SK-N-SH (cell line): ENCODE measurements at regions not wholly inside any gene's neighbourhood (a gene's known extent, or its start where the extent isn't known, plus 50 kb on each side); places are given as distances from the start of the nearest gene placed in this dataset.

Experiments used
- CTCF ChIA-PET: fragments of 300-600, 350-600 bp; formaldehyde crosslinking; extraction: SDS; loops from one replicate; lab custom pipeline; 2021; lab: Yijun Ruan, JAX
- POLR2A ChIA-PET: fragments of 350-600 bp; sonication (Branson Sonifier 250); formaldehyde crosslinking; extraction: SDS; loops from one replicate; lab custom pipeline; 2020; ENCODE audit warnings: antibody characterized with exemption, inconsistent platforms; lab: Yijun Ruan, JAX
- DNase-seq: peaks from one replicate; pipeline ENCODE4 v3.0.0; 2012
- H2AFZ ChIP-seq: fragments of 200-600 bp; sonication (generic); 2 replicates; pipeline ENCODE4 v1.8.1; 2016; ENCODE audit warnings: antibody characterized with exemption, mild to moderate bottlenecking, low read depth
- H3F3A ChIP-seq: fragments of 200-600 bp; sonication (generic); replicated peaks from 2 replicates; pipeline ENCODE3; 2016; ENCODE audit warnings: antibody characterized with exemption, mild to moderate bottlenecking; ENCODE audit not compliant: insufficient read depth
- H3K27ac ChIP-seq, 2 experiments: fragments of 200-500 bp in 1 of 2; fragments of 200-600 bp in 1 of 2; sonication (Bioruptor generic) in 1 of 2; sonication (generic), shearing (Covaris generic) in 1 of 2; 2 replicates each; pipeline versions ENCODE4 v1.5.1 to v1.6.1; 2014 to 2016; ENCODE audit warnings: low read depth in 2 of 2, inconsistent platforms in 1 of 2, low read length in 1 of 2, mild to moderate bottlenecking in 1 of 2, mixed read lengths in 1 of 2
- H3K27me3 ChIP-seq: fragments of 200-600 bp; sonication (generic), shearing (Covaris generic); 2 replicates; pipeline ENCODE4 v1.6.1; 2016; ENCODE audit warnings: mixed run types; ENCODE audit not compliant: insufficient read depth
- H3K36me3 ChIP-seq, 2 experiments: fragments of 200-500 bp in 1 of 2; fragments of 200-600 bp in 1 of 2; sonication (Bioruptor generic) in 1 of 2; sonication (generic) in 1 of 2; replicated peaks in 1 of 2; 2 replicates each; pipeline versions ENCODE3 to v1.5.1; 2014 to 2016; ENCODE audit warnings: low read length in 1 of 2, mild to moderate bottlenecking in 1 of 2; ENCODE audit not compliant: insufficient read depth in 2 of 2, control insufficient read depth in 1 of 2
- H3K4me1 ChIP-seq, 2 experiments: fragments of 200-500 bp in 1 of 2; fragments of 200-600 bp in 1 of 2; sonication (Bioruptor generic) in 1 of 2; sonication (generic), shearing (Covaris generic) in 1 of 2; 2 replicates each; pipeline versions ENCODE4 v1.5.1 to v1.6.1; 2014 to 2016; ENCODE audit warnings: low read depth in 1 of 2, low read length in 1 of 2, mixed run types in 1 of 2; ENCODE audit not compliant: insufficient read depth in 2 of 2, control insufficient read depth in 1 of 2
- H3K4me2 ChIP-seq: fragments of 200-600 bp; sonication (generic), shearing (Covaris generic); 2 replicates; pipeline ENCODE4 v1.6.1; 2017; ENCODE audit warnings: mixed run types
- H3K4me3 ChIP-seq, 2 experiments: fragments of 200-500 bp in 1 of 2; fragments of 200-600 bp in 1 of 2; sonication (Bioruptor generic) in 1 of 2; sonication (generic), shearing (Covaris generic) in 1 of 2; 2 replicates each; pipeline versions ENCODE4 v1.5.1 to v1.8.1; 2014 to 2016; ENCODE audit warnings: low read depth in 2 of 2, inconsistent platforms in 1 of 2, low read length in 1 of 2, mild to moderate bottlenecking in 1 of 2, mixed read lengths in 1 of 2, moderate library complexity in 1 of 2
- H3K79me2 ChIP-seq: fragments of 200-600 bp; sonication (generic); 2 replicates; pipeline ENCODE4 v1.8.1; 2017; ENCODE audit warnings: mild to moderate bottlenecking; ENCODE audit not compliant: insufficient read depth
- H3K9ac ChIP-seq: fragments of 200-600 bp; sonication (generic); 2 replicates; pipeline ENCODE4 v1.6.1; 2017; ENCODE audit warnings: mixed run types
- H3K9me2 ChIP-seq: fragments of 200-600 bp; sonication (generic); 2 replicates; pipeline ENCODE4 v1.6.1; 2017; ENCODE audit warnings: mixed run types
- H3K9me3 ChIP-seq: fragments of 200-600 bp; sonication (generic); 2 replicates; pipeline ENCODE4 v1.6.1; 2017; ENCODE audit warnings: mixed run types, mild to moderate bottlenecking, moderate library complexity
- H4K20me1 ChIP-seq: fragments of 200-600 bp; sonication (generic); 2 replicates; pipeline ENCODE4 v1.6.1; 2017; ENCODE audit warnings: mild to moderate bottlenecking, mixed run types; ENCODE audit not compliant: insufficient read depth
- CHD2 ChIP-seq: fragments of 150-350 bp; IDR thresholded peaks from 2 replicates; pipeline ENCODE4 v1.6.1; 2018; ENCODE audit warnings: low read length; ENCODE audit not compliant: partially characterized antibody
- CTCF ChIP-seq: fragments of 200-600 bp; sonication (generic); IDR thresholded peaks from 2 replicates; pipeline ENCODE4 v1.6.1; 2017; ENCODE audit warnings: antibody characterized with exemption, mild to moderate bottlenecking, moderate library complexity
- ELF1 ChIP-seq: IDR thresholded peaks from 2 replicates; pipeline ENCODE4 v1.4.0; 2012
- EP300 ChIP-seq, 2 experiments: IDR thresholded peaks; 2 replicates each; pipeline versions ENCODE4 v1.4.0 to v1.6.1; 2012; ENCODE audit warnings: borderline replicate concordance in 1 of 2, low read depth in 1 of 2, low read length in 1 of 2
- EZH2phosphoT487 ChIP-seq: fragments of 200-600 bp; sonication (generic); IDR thresholded peaks from 2 replicates; pipeline ENCODE4 v1.6.1; 2017; ENCODE audit warnings: low read depth, mixed run types, mild to moderate bottlenecking, antibody characterized with exemption, moderate library complexity, borderline replicate concordance
- FOSL2 ChIP-seq: IDR thresholded peaks from 2 replicates; pipeline ENCODE4 v1.4.0; 2012; ENCODE audit warnings: low read depth, mild to moderate bottlenecking, moderate library complexity, borderline replicate concordance
- IRF3 ChIP-seq: fragments of 150-350 bp; IDR thresholded peaks from 2 replicates; pipeline ENCODE4 v1.6.1; 2016; ENCODE audit warnings: mild to moderate bottlenecking, low read depth, low read length
- NFIC ChIP-seq: IDR thresholded peaks from 2 replicates; pipeline ENCODE4 v1.4.0; 2012; ENCODE audit warnings: borderline replicate concordance
- NRF1 ChIP-seq: IDR thresholded peaks from 2 replicates; pipeline ENCODE4 v1.6.1; 2012; ENCODE audit warnings: low read depth, mild to moderate bottlenecking, low read length
- PBX3 ChIP-seq: IDR thresholded peaks from 2 replicates; pipeline ENCODE4; 2012
- RAD21 ChIP-seq: IDR thresholded peaks from 2 replicates; pipeline ENCODE4 v1.6.1; 2012; ENCODE audit warnings: mild to moderate bottlenecking, low read length
- RFX5 ChIP-seq: IDR thresholded peaks from 2 replicates; pipeline ENCODE4 v1.6.1; 2012; ENCODE audit warnings: mild to moderate bottlenecking, improper control_type of control experiment, low read length
- RXRA ChIP-seq: IDR thresholded peaks from 2 replicates; pipeline ENCODE4 v1.4.0; 2012; ENCODE audit warnings: low read depth, mild to moderate bottlenecking, borderline replicate concordance
- SMC3 ChIP-seq: IDR thresholded peaks from 2 replicates; pipeline ENCODE4 v1.6.1; 2012; ENCODE audit warnings: low read depth, low read length, improper control_type of control experiment
- TCF12 ChIP-seq: IDR thresholded peaks from 2 replicates; pipeline ENCODE4 v1.4.0; 2012
- TEAD4 ChIP-seq: IDR thresholded peaks from 2 replicates; pipeline ENCODE4 v1.4.0; 2012; ENCODE audit warnings: mild to moderate bottlenecking, borderline replicate concordance; ENCODE audit not compliant: insufficient read depth
- USF1 ChIP-seq: IDR thresholded peaks from 2 replicates; pipeline ENCODE4 v1.4.0; 2012; ENCODE audit warnings: low read depth, borderline replicate concordance
- USF2 ChIP-seq: fragments of 150-350 bp; IDR thresholded peaks from 2 replicates; pipeline ENCODE4 v1.6.1; 2017; ENCODE audit warnings: antibody characterized with exemption, low read length, low read depth, borderline replicate concordance
- YY1 ChIP-seq: IDR thresholded peaks from 2 replicates; pipeline ENCODE4 v1.4.0; 2012; ENCODE audit warnings: low read depth, mild to moderate bottlenecking
- WGBS: methylation state at CpG from one replicate; pipeline ENCODE4 v1.1.6; 2017; ENCODE audit warnings: low lambda C conversion rate; 5-methylcytosine and 5-hydroxymethylcytosine counted together

- TF ChIP-seq SMC3 (no peak), USF2 (no peak), EP300 (IDR thresholded peaks at IDR 0.05; ENCODE audit: borderline replicate concordance in 1 of 2, low read depth in 1 of 2, low read length in 1 of 2) (no peak), USF1 (no peak), PBX3 (no peak), CHD2 (no peak), NFIC (no peak), RFX5 (no peak), RAD21 (no peak), EZH2phosphoT487 (no peak), TEAD4 (no peak), ELF1 (no peak), FOSL2 (no peak), TCF12 (no peak), YY1 (no peak), IRF3 (no peak)
- Histone ChIP-seq H3K27ac (no peak overlapping the region), H3K4me2 (no peak overlapping the region), H3K9me3 (no peaks in the 10 kb centered on the region), H3K79me2 (no peaks in the 10 kb centered on the region), H2AFZ (no peak overlapping the region), H3K9me2 (no peaks in the 10 kb centered on the region), H3K4me1 (no peaks in the 10 kb centered on the region), H4K20me1 (no peaks in the 10 kb centered on the region), H3K9ac (no peak overlapping the region), H3K4me3 (no peak overlapping the region), H3F3A (no peaks in the 10 kb centered on the region), H3K27me3 (no peaks in the 10 kb centered on the region), H3K36me3 (no peaks in the 10 kb centered on the region)
- no peak for DNase-seq
- ChIA-PET CTCF (no interaction called here), POLR2A (no interaction called here)
Measured at GRCh38 chr6:127030111-127030510, 88.4 kb upstream of the RSPO3 start.

- ChIA-PET POLR2A (no interaction called here), CTCF (no interaction called here)
- H3K79me2 ChIP-seq: no peaks in the 10 kb centered on the region
- no peak overlapping the region for H3K9ac ChIP-seq
- 10% methylated on average over 1 of the region's 1 CpG for WGBS
- H3K4me3 ChIP-seq: no peak overlapping the region
- H3K9me2 ChIP-seq: no peaks in the 10 kb centered on the region
- no peak overlapping the region for H3K4me2 ChIP-seq
- no peaks in the 10 kb centered on the region for H3K36me3 ChIP-seq
- TF ChIP-seq TEAD4 (no peak), CTCF (no peak), RFX5 (no peak), RXRA (no peak), FOSL2 (no peak), NRF1 (no peak)
- no peaks in the 10 kb centered on the region for H3K4me1 ChIP-seq
- no peak overlapping the region for H2AFZ ChIP-seq
- H3F3A ChIP-seq: no peaks in the 10 kb centered on the region
- H3K27me3 ChIP-seq: no peaks in the 10 kb centered on the region
- no peak for DNase-seq
- H3K9me3 ChIP-seq: no peaks in the 10 kb centered on the region
- H4K20me1 ChIP-seq: no peaks in the 10 kb centered on the region
- H3K27ac ChIP-seq: no peak overlapping the region
Measured at GRCh38 chr6:127030836-127031235, 87.6 kb upstream of the RSPO3 start.
